HepG2 (cell line): ENCODE measurements at regions not wholly inside any gene's neighbourhood (a gene's known extent, or its start where the extent isn't known, plus 50 kb on each side); places are given as distances from the start of the nearest gene placed in this dataset.

Experiments
- AKNA ChIP-seq: sonication (generic); formaldehyde crosslinking; IDR thresholded peaks from 2 replicates; pipeline ENCODE4 v1.4.0; 2020; ENCODE audit warnings: missing genetic modification reagents, borderline replicate concordance
- CHD2 ChIP-seq: IDR thresholded peaks from 2 replicates; pipeline ENCODE4 v1.6.1; 2011; ENCODE audit warnings: low read depth, low read length, improper control_type of control experiment
- CHD4 ChIP-seq: fragments of 200-600 bp; sonication (generic); IDR thresholded peaks from 2 replicates; pipeline ENCODE4 v1.7.0; 2017; ENCODE audit warnings: mild to moderate bottlenecking, low read length, borderline replicate concordance
- ISL2 ChIP-seq: sonication (generic); formaldehyde crosslinking; IDR thresholded peaks from 2 replicates; pipeline ENCODE4 v1.5.0; 2020; ENCODE audit warnings: missing genetic modification reagents
- JUN ChIP-seq: sonication (generic); formaldehyde crosslinking; IDR thresholded peaks from 2 replicates; pipeline ENCODE4 v1.4.0; 2020; ENCODE audit warnings: mild to moderate bottlenecking, missing genetic modification reagents
- KLF15 ChIP-seq: sonication (generic); formaldehyde crosslinking; IDR thresholded peaks from 2 replicates; pipeline ENCODE4 v1.8.1; 2023; ENCODE audit warnings: borderline replicate concordance, mild to moderate bottlenecking, inconsistent platforms, missing genetic modification reagents, mixed read lengths
- PCBP2 ChIP-seq: fragments of 200-400 bp; formaldehyde crosslinking; optimal IDR thresholded peaks from 2 replicates; pipeline ENCODE3; 2018; ENCODE audit warnings: low read length, low read depth; ENCODE audit not compliant: poor library complexity, severe bottlenecking
- RBFOX2 ChIP-seq: fragments of 200-400 bp; formaldehyde crosslinking; IDR thresholded peaks from 2 replicates; pipeline ENCODE4 v1.6.1; 2017; ENCODE audit warnings: low read depth, mild to moderate bottlenecking, low read length
- SNAPC5 ChIP-seq: sonication (generic); formaldehyde crosslinking; IDR thresholded peaks from 2 replicates; pipeline ENCODE4 v1.8.1; 2023; ENCODE audit warnings: mild to moderate bottlenecking, missing genetic modification reagents, borderline replicate concordance
- SSRP1 ChIP-seq: IDR thresholded peaks from 2 replicates; pipeline ENCODE4 v1.6.1; 2016; ENCODE audit warnings: control low read depth
- TBX3 ChIP-seq: fragments of 450-650 bp; IDR thresholded peaks from 2 replicates; pipeline ENCODE4 v1.6.1; 2017; ENCODE audit warnings: antibody characterized with exemption, mild to moderate bottlenecking, inconsistent platforms, borderline replicate concordance
- TIGD3 ChIP-seq: sonication (generic); formaldehyde crosslinking; IDR thresholded peaks from 2 replicates; pipeline ENCODE4 v1.5.1; 2020; ENCODE audit warnings: mild to moderate bottlenecking, missing genetic modification reagents, borderline replicate concordance
- ZBTB33 ChIP-seq: sonication (generic); formaldehyde crosslinking; IDR thresholded peaks from 2 replicates; pipeline ENCODE4 v1.4.0; 2020; ENCODE audit warnings: missing genetic modification reagents
- ZBTB43 ChIP-seq: sonication (generic); formaldehyde crosslinking; conservative IDR thresholded peaks from 2 replicates; pipeline ENCODE4 v1.4.0; 2020; ENCODE audit warnings: missing genetic modification reagents
- ZFP36L2 ChIP-seq: sonication (generic); formaldehyde crosslinking; IDR thresholded peaks from 2 replicates; pipeline ENCODE4 v1.4.0; 2020; ENCODE audit warnings: missing genetic modification reagents
- ZNF253 ChIP-seq: sonication (generic); formaldehyde crosslinking; IDR thresholded peaks from 2 replicates; pipeline ENCODE4 v1.8.0; 2022; ENCODE audit warnings: mild to moderate bottlenecking, missing genetic modification reagents, borderline replicate concordance
- ZNF430 ChIP-seq: sonication (generic); formaldehyde crosslinking; IDR thresholded peaks from 2 replicates; pipeline ENCODE4 v1.9.0; 2021; ENCODE audit warnings: mild to moderate bottlenecking, missing genetic modification reagents
- ZNF549 ChIP-seq: sonication (generic); formaldehyde crosslinking; IDR thresholded peaks from 2 replicates; pipeline ENCODE4 v1.5.0; 2020; ENCODE audit warnings: missing genetic modification reagents
- ZNF629 ChIP-seq: sonication (generic); formaldehyde crosslinking; conservative IDR thresholded peaks from 2 replicates; pipeline ENCODE4 v1.5.0; 2020; ENCODE audit warnings: missing genetic modification reagents
- ZNF775 ChIP-seq: sonication (generic); formaldehyde crosslinking; IDR thresholded peaks from 2 replicates; pipeline ENCODE4 v1.4.0; 2020; ENCODE audit warnings: missing genetic modification reagents, mild to moderate bottlenecking, moderate library complexity, borderline replicate concordance

GRCh38 chr4:4693755-4694295 lies 152.0 kb upstream of the STX18 start (continued):
- TF ChIP-seq TIGD3, result no peak
- TF ChIP-seq TBX3, result no peak
- TF ChIP-seq CHD2, result no peak
- TF ChIP-seq ZNF775, result no peak
- TF ChIP-seq CHD4, result no peak
- TF ChIP-seq ZNF430 (CRISPR knock-in tag), result 0 out of 2 replicates have a peak, but pooled peaks have one; percentile 58
- TF ChIP-seq AKNA (CRISPR knock-in tag), result no peak
- no peak for TF ChIP-seq RBFOX2
- TF ChIP-seq SNAPC5 (CRISPR knock-in tag), result no peak
- TF ChIP-seq KLF15 (CRISPR knock-in tag), result no peak
- TF ChIP-seq ZFP36L2 (CRISPR knock-in tag), result no peak
- 0 out of 2 replicates have a peak, but pooled peaks have one; percentile 10 for TF ChIP-seq JUN (CRISPR knock-in tag)
- TF ChIP-seq ZBTB33 (CRISPR knock-in tag), result no peak
- TF ChIP-seq PCBP2, result no peak
- no peak for TF ChIP-seq ZBTB43 (CRISPR knock-in tag)
- TF ChIP-seq ZNF549 (CRISPR knock-in tag), result no peak
- no peak for TF ChIP-seq SSRP1
- TF ChIP-seq ISL2 (CRISPR knock-in tag), result no peak
- TF ChIP-seq ZNF629 (CRISPR knock-in tag), result no peak
- TF ChIP-seq ZNF253, result 0 out of 2 replicates have a peak, but pooled peaks have one; percentile 30
